GM10266 (cell line): ENCODE measurements at regions not wholly inside any gene's neighbourhood (a gene's known extent, or its start where the extent isn't known, plus 50 kb on each side); places are given as distances from the start of the nearest gene placed in this dataset.
"Not testable (repeated sequence)": the region's sequence is repeated elsewhere in the genome, so short reads cannot be mapped to it uniquely, and the experiment has no call there.

ENCODE experiments used
- DNase-seq: peaks from one replicate; pipeline ENCODE4 v3.0.0; 2012; ENCODE audit errors: extremely low spot score
- CTCF ChIP-seq: IDR thresholded peaks from 2 replicates; pipeline ENCODE4 v1.5.1; 2012; ENCODE audit warnings: mild to moderate bottlenecking, low read depth; ENCODE audit not compliant: control insufficient read depth, insufficient read depth; ENCODE audit errors: missing control alignments

- DNase-seq = no peak
- no peak for TF ChIP-seq CTCF
Observed at GRCh38 chr10:94235461-94235860, 127.3 kb downstream of the NOC3L start.

DNA sequence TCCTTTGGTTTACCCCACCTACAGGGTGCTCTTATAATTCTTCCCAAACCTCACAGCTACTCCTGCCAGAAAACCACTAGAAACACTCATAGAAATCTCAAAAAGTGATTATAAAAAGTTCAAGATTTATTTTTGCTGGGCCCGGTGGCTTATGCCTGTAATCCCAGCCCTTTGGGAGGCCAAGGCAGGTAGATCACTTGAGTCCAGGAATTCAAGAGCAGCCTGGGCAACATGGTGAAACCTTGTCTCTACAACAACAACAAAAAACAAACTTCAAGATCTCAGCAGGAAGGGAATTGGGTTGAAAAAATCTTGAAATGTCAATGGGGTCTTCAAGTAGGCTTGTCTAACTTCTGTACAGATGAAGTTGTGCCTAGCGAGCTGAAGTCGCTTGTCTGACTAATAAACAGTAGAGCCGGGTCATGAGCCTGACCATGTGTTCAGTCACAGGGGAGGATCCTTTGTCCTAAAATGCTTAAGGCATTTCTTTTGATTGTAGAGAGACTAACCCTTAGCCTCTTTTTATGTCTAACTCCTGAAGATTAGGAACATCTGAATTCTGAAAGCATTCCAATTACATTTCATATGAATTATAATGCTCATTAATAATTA lies 124.6 kb downstream of the NOC3L start:
- TF ChIP-seq CTCF = no peak
- DNase-seq = no peak

DNA sequence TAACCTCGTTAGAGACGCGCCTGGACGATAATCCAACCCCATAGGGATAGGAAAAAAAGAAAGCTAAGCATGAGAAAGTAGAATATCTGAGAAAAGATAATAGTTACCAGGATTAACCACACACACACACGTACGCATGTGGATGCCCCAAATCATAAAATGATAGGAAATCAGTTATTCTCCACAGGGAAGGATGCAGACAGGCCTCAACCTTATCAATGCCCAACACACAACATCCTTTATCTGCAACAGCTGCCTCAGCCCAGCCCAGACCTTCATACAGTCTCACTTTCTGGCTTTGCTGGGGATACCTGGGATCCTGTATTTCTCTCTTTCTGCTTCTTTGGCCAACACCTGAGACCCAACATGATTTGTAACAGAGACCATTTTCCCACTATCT lies 123.0 kb downstream of the NOC3L start:
- no peak for TF ChIP-seq CTCF

DNA sequence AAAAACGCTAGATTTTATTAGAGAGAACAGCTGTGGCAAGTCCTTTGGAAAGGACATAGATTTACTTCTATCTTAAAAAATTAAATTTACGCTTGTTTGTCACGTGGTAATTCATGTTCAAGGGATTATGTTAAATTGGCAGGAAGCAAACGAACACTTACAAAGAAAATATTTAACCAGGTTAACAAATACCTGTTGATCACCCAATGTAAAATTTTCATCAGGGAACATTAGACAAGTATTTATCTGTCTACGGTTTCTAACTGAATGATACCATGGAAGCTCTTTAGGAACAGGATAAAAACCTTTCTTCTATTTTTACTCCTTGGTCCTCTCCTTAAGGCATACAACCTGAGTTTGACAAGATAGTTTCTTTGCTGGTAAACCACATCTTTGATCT lies 122.2 kb downstream of the NOC3L start:
- TF ChIP-seq CTCF = no peak
- DNase-seq = no peak

More for the DNA sequence above, 123.0 kb downstream of the NOC3L start:
- DNase-seq = no peak

GRCh38 chr10:94240901-94241300 lies 121.8 kb downstream of the NOC3L start:
- DNase-seq = no peak
- TF ChIP-seq CTCF = no peak

DNA sequence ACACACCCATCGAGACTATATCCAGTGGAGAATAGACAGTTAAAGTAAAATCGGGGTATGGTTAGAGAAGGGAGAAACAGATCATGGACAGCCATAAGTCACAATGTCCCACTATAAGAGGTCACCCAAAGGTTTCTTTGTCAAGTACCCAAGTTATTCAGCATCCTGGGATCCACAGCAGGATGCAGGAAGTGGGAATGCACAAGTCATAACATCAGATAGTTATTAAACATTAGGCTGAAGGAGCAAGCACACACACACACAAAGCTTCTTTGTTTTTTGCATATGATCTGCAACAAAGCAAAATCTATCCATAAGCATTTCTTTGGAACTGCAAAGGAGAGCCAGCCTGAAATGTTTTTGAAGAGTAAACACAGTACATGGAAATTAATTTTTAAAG lies 111.6 kb downstream of the NOC3L start:
- TF ChIP-seq CTCF = no peak
- no peak for DNase-seq

DNA sequence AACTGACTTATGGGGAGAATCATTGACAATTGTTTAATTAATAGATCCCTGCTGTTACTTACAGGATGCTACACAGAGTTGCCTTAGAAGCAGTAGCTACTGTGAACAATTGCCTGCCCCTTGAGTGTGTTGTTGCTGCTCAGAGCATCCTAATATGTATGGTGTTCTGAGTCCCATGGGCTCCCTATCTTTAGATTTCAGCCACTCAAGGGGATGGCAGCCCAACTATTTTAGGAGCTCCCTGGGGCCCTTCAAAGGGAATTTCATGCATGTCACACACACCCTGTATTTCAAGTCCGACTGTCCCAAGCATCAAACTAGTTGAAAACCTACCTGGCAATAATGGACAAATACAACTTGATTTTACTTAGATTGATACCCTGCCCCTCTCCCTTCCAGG lies 111.2 kb downstream of the NOC3L start:
- TF ChIP-seq CTCF = no peak
- no peak for DNase-seq

DNA sequence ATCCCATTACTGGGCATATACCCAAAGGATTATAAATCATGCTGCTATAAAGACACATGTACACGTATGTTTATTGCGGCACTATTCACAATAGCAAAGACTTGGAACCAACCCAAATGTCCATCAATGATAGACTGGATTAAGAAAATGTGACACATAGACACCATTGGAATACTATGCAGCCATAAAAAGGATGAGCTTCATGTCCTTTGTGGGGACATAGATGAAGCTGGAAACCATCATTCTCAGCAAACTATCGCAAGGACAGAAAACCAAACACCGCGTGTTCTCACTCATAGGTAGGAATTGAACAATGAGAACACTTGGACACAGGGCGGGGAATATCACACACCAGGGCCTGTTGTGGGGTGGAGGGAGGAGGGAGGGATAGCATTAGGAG lies 105.3 kb downstream of the NOC3L start:
- not testable (repeated sequence) for DNase-seq
